H9 (cell line): ENCODE measurements at regions not wholly inside any gene's neighbourhood (a gene's known extent, or its start where the extent isn't known, plus 50 kb on each side); places are given as distances from the start of the nearest gene placed in this dataset.

Experiments
- DNase-seq: peaks from one replicate; pipeline ENCODE4 v3.0.0-alpha.2; 2017
- H2AFZ ChIP-seq: one replicate; pipeline ENCODE4 v1.6.1; 2013; ENCODE audit warnings: mild to moderate bottlenecking, low read length, control low read depth, moderate library complexity
- H2AK5ac ChIP-seq: 2 replicates; pipeline ENCODE4 v1.6.1; 2013; ENCODE audit warnings: low read length, control low read depth, mixed read lengths; ENCODE audit not compliant: insufficient read length
- H2BK120ac ChIP-seq: one replicate; pipeline ENCODE4 v1.6.1; 2013; ENCODE audit warnings: low read depth, mild to moderate bottlenecking, low read length, control low read depth, inconsistent platforms; ENCODE audit not compliant: poor library complexity, severe bottlenecking
- H2BK12ac ChIP-seq: 2 replicates; pipeline ENCODE4 v1.6.1; 2013; ENCODE audit warnings: low read length, control low read depth, mixed read lengths, low read depth; ENCODE audit not compliant: insufficient read length
- H2BK15ac ChIP-seq: 2 replicates; pipeline ENCODE4 v1.6.1; 2013; ENCODE audit warnings: low read depth, low read length, control low read depth
- H2BK20ac ChIP-seq: one replicate; pipeline ENCODE4 v1.6.1; 2013; ENCODE audit warnings: low read depth, mild to moderate bottlenecking, low read length, control low read depth, inconsistent platforms; ENCODE audit not compliant: poor library complexity, severe bottlenecking
- H2BK5ac ChIP-seq: 2 replicates; pipeline ENCODE4 v1.6.1; 2013; ENCODE audit warnings: low read length, control low read depth, mixed read lengths; ENCODE audit not compliant: insufficient read length
- H3K14ac ChIP-seq: 2 replicates; pipeline ENCODE4 v1.6.1; 2013; ENCODE audit warnings: low read length, control low read depth; ENCODE audit not compliant: insufficient read depth
- H3K18ac ChIP-seq: 2 replicates; pipeline ENCODE4 v1.6.1; 2013; ENCODE audit warnings: low read depth, mild to moderate bottlenecking, mixed read lengths, low read length, control low read depth; ENCODE audit not compliant: insufficient read length
- H3K23ac ChIP-seq: 2 replicates; pipeline ENCODE4 v1.6.1; 2013; ENCODE audit warnings: low read length, control low read depth, mixed read lengths, low read depth; ENCODE audit not compliant: insufficient read length
- H3K23me2 ChIP-seq: 2 replicates; pipeline ENCODE4 v1.6.1; 2013; ENCODE audit warnings: low read depth, mild to moderate bottlenecking, mixed read lengths, low read length, control low read depth; ENCODE audit not compliant: insufficient read length, poor library complexity, severe bottlenecking
- H3K27ac ChIP-seq: 2 replicates; pipeline ENCODE4 v1.5.1; 2013; ENCODE audit warnings: low read length, control low read depth, mixed read lengths, low read depth; ENCODE audit not compliant: insufficient read length
- H3K27me3 ChIP-seq: 2 replicates; pipeline ENCODE4 v1.6.1; 2013; ENCODE audit warnings: low read length, control low read depth, inconsistent platforms; ENCODE audit not compliant: insufficient read depth
- H3K4ac ChIP-seq: 2 replicates; pipeline ENCODE4 v1.6.1; 2013; ENCODE audit warnings: low read depth, mild to moderate bottlenecking, control low read depth, inconsistent platforms, low read length, moderate library complexity
- H3K4me1 ChIP-seq: 2 replicates; pipeline ENCODE4 v1.6.1; 2013; ENCODE audit warnings: low read length, control low read depth, inconsistent platforms; ENCODE audit not compliant: insufficient read depth
- H3K4me2 ChIP-seq: 2 replicates; pipeline ENCODE4 v1.6.1; 2013; ENCODE audit warnings: low read length, control low read depth, mixed read lengths; ENCODE audit not compliant: insufficient read length, insufficient read depth
- H3K56ac ChIP-seq: 2 replicates; pipeline ENCODE4 v1.6.1; 2013; ENCODE audit warnings: low read depth, mild to moderate bottlenecking, mixed read lengths, low read length, control low read depth; ENCODE audit not compliant: insufficient read length
- H3K79me1 ChIP-seq: 2 replicates; pipeline ENCODE4 v1.6.1; 2013; ENCODE audit warnings: low read depth, mild to moderate bottlenecking, moderate library complexity, low read length, control low read depth, inconsistent platforms; ENCODE audit not compliant: insufficient read depth, poor library complexity, severe bottlenecking
- H3K79me2 ChIP-seq: 2 replicates; pipeline ENCODE4 v1.6.1; 2013; ENCODE audit warnings: low read length, control low read depth, inconsistent platforms; ENCODE audit not compliant: insufficient read depth
- H3K9ac ChIP-seq: 2 replicates; pipeline ENCODE4 v1.6.1; 2013; ENCODE audit warnings: low read length, control low read depth, mixed read lengths; ENCODE audit not compliant: insufficient read length; ENCODE audit errors: extremely low read depth
- H3K9me3 ChIP-seq: one replicate; pipeline ENCODE4 v1.6.1; 2013; ENCODE audit warnings: low read depth, low read length, inconsistent platforms; ENCODE audit not compliant: control insufficient read depth
- H3T11ph ChIP-seq: one replicate; pipeline ENCODE4 v1.6.1; 2013; ENCODE audit warnings: mild to moderate bottlenecking, low read length, control low read depth, inconsistent platforms
- H4K20me1 ChIP-seq: one replicate; pipeline ENCODE4 v1.6.1; 2013; ENCODE audit not compliant: control insufficient read depth, insufficient read length, insufficient read depth
- H4K5ac ChIP-seq: 2 replicates; pipeline ENCODE4 v1.6.1; 2013; ENCODE audit warnings: low read depth, mild to moderate bottlenecking, mixed read lengths, low read length, control low read depth; ENCODE audit not compliant: insufficient read length
- H4K8ac ChIP-seq: replicated peaks from 2 replicates; pipeline ENCODE4 v1.6.1; 2013; ENCODE audit warnings: low read length, control low read depth, mixed read lengths, low read depth; ENCODE audit not compliant: insufficient read length
- H4K91ac ChIP-seq: 2 replicates; pipeline ENCODE4 v1.6.1; 2013; ENCODE audit warnings: low read depth, mild to moderate bottlenecking, moderate library complexity, mixed read lengths, low read length, control low read depth; ENCODE audit not compliant: insufficient read length
- H3K27ac Mint-ChIP-seq, 3 experiments: 2 replicates in 2 of 3; 3 replicates in 1 of 3; pipeline ENCODE4 v1.8.0; 2020 to 2021; ENCODE audit warnings: mixed read lengths in 3 of 3, mild to moderate bottlenecking in 1 of 3, moderate library complexity in 1 of 3
- H3K27me3 Mint-ChIP-seq: 2 replicates; pipeline ENCODE4 v1.8.0; 2021; ENCODE audit warnings: low read depth, mild to moderate bottlenecking, moderate library complexity, mixed read lengths
- H3K36me3 Mint-ChIP-seq, 3 experiments: 2 replicates in 2 of 3; 3 replicates in 1 of 3; pipeline ENCODE4 v1.8.0; 2020 to 2021; ENCODE audit warnings: low read depth in 3 of 3, mixed read lengths in 3 of 3; ENCODE audit not compliant: insufficient read depth in 1 of 3
- H3K4me1 Mint-ChIP-seq, 2 experiments: 2 replicates each; pipeline ENCODE4 v1.8.0; 2020; ENCODE audit warnings: mixed read lengths in 2 of 2
- H3K4me3 Mint-ChIP-seq, 2 experiments: 2 replicates in 1 of 2; 3 replicates in 1 of 2; pipeline ENCODE4 v1.8.0; 2020 to 2021; ENCODE audit warnings: mild to moderate bottlenecking in 2 of 2, mixed read lengths in 2 of 2, moderate library complexity in 1 of 2
- H3K9me3 Mint-ChIP-seq, 2 experiments: 2 replicates in 1 of 2; 3 replicates in 1 of 2; pipeline ENCODE4 v1.8.0; 2020; ENCODE audit warnings: mild to moderate bottlenecking in 2 of 2, mixed read lengths in 2 of 2, moderate library complexity in 1 of 2
- CTCF ChIP-seq: fragments of 200-600 bp; sonication (generic); conservative IDR thresholded peaks from 3 replicates; pipeline ENCODE4 v1.8.0; 2021; ENCODE audit warnings: antibody characterized with exemption, mild to moderate bottlenecking
- WGBS: extraction: QIAGEN DNeasy Blood & Tissue Kit; methylation state at CpG from one replicate; pipeline ENCODE4 v1.1.7; 2013; ENCODE audit warnings: missing lambda C conversion rate, low lambda C conversion rate, mixed read lengths; ENCODE audit not compliant: insufficient read length; ENCODE audit errors: extremely low coverage; 5-methylcytosine and 5-hydroxymethylcytosine counted together

- Histone ChIP-seq H4K8ac (no peak overlapping the region), H3K18ac (no peak overlapping the region), H2BK15ac (no peak overlapping the region), H2BK120ac (no peak overlapping the region), H3K9ac (no peak overlapping the region), H3K56ac (no peak overlapping the region), H3K79me1 (no peaks in the 10 kb centered on the region), H3T11ph (no peak overlapping the region), H3K27me3 (no peaks in the 10 kb centered on the region), H3K14ac (no peak overlapping the region), H3K4me1 (no peaks in the 10 kb centered on the region), H4K20me1 (no peaks in the 10 kb centered on the region), H3K9me3 (no peaks in the 10 kb centered on the region), H3K4me2 (no peak overlapping the region), H2BK5ac (no peak overlapping the region), H3K79me2 (no peaks in the 10 kb centered on the region), H3K23me2 (no peaks in the 10 kb centered on the region), H3K4ac (no peak overlapping the region), H2AK5ac (no peak overlapping the region), H4K5ac (no peak overlapping the region), H3K27ac (no peak overlapping the region), H2AFZ (no peak overlapping the region), H2BK20ac (no peak overlapping the region), H2BK12ac (no peak overlapping the region), H3K23ac (no peak overlapping the region), H4K91ac (no peak overlapping the region)
- WGBS: 100% methylated on average over 3 of the region's 7 CpGs
- H3K27me3 Mint-ChIP-seq: no peaks in the 10 kb centered on the region
- H3K9me3 Mint-ChIP-seq: no peaks in the 10 kb centered on the region; a peak in 2 of 5 replicates
- no peak for TF ChIP-seq CTCF
- no peaks in the 10 kb centered on the region for H3K4me1 Mint-ChIP-seq
- H3K36me3 Mint-ChIP-seq: no peaks in the 10 kb centered on the region; a peak in 1 of 7 replicates
- peak overlapping the region in 1 of 3 experiments; percentile 17; a peak in 1 of 7 replicates for H3K27ac Mint-ChIP-seq
- DNase-seq: no peak
- H3K4me3 Mint-ChIP-seq: no peak overlapping the region
These were observed 264.2 kb downstream of the BCL11B start for GRCh38 chr14:99007795-99008194.
